ENCODE measurements at regions not wholly inside any gene's neighbourhood (a gene's known extent, or its start where the extent isn't known, plus 50 kb on each side); places are given as distances from the start of the nearest gene placed in this dataset.

DNA sequence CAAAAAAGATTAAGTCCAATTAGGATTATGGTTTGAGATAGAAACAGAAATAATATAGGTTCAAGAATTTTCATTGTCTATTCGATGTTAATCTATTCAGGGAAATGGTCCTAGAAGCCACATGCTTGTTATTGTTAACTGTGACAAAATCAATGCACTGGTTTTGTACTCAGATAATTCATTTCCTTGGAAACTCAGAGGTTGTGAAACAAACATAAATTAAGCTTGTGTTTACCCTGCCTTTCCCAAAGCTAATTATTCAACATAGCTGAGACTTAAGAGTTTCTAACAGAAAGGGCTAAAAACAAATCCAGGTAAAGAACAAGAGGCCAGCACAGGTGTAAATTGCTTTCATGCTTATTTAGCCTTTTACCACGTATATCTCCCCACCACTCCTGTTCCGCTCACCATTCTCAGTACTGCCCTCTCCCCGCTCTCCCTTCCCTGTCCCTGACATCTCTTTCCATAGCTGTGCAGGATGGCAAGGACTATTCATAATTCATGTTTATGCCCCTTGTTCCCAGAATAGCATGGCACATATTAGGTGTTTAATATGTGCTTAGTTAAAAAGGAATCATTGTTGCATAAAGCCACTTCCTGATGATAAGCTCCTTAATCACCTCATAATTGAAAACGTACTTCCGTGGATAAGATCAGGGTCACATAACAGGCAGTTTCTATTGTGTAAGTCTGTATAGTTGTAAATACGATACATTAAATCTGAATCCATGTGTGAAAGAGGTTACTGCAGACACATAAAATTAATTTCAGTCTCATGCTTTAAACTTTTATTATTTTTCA is 131.8 kb upstream of the USP15 start:
- no peaks in the 10 kb centered on the region for H4K20me1 ChIP-seq (replicated peaks; ENCODE audit: control insufficient read depth, insufficient read depth, low read length)

More for the DNA sequence above, 131.8 kb upstream of the USP15 start:
- Histone ChIP-seq H3K9me1 (ENCODE audit: control insufficient read depth, insufficient read depth, low read length) (no peaks in the 10 kb centered on the region), H3K9ac (ENCODE audit: insufficient read depth in 1 of 2, low read depth in 2 of 2, low read length in 2 of 2) (no peak overlapping the region), H3K4me1 (replicated peaks in 1 of 2; ENCODE audit: control insufficient read depth in 2 of 2, insufficient read depth in 2 of 2, low read length in 2 of 2) (peaks cover 0 to 4% of the 10 kb centered on the region in 2 experiments; a peak in 1 of 5 replicates), H3K27me3 (ENCODE audit: control insufficient read depth in 2 of 2, insufficient read depth in 2 of 2, low read length in 2 of 2) (no peaks in the 10 kb centered on the region), H3K79me2 (ENCODE audit: control insufficient read depth, insufficient read depth, low read length) (no peaks in the 10 kb centered on the region), H3K4me3 (no peak overlapping the region), H3K4me2 (ENCODE audit: insufficient read depth, low read length) (no peak overlapping the region), H3K36me3 (ENCODE audit: control insufficient read depth, insufficient read depth, low read length) (no peaks in the 10 kb centered on the region), H3K9me3 (replicated peaks; ENCODE audit: control insufficient read depth, insufficient read depth, low read depth, low read length) (no peaks in the 10 kb centered on the region), H3K27ac (ENCODE audit: extremely low read depth, low read depth, low read length) (no peak overlapping the region), H2AFZ (ENCODE audit: low read depth, low read length) (no peak overlapping the region)
- no peak for FAIRE-seq
- in situ Hi-C loops (cut with MboI) (no loop called here), intact Hi-C loops (cut with micrococcal nuclease) (loop anchor here (5.0 to 10.0 kb wide), 2 partner anchors 64 to 124 kb away; a partner anchor contains a TSS)
- ATAC-seq, result no peak
- no TSS peak for BruUV-seq (replicated peaks)
- 9% methylated on average over 7 of the region's 7 CpGs for WGBS (ENCODE audit: insufficient coverage, low coverage, missing lambda C conversion rate)
- no peak for DNase-seq (ENCODE audit: extremely low read depth in 1 of 4, low spot score in 3 of 4)
- CTCF ChIA-PET (ENCODE audit: low intra/inter-chr PET ratio), result no interaction called here
- POLR2A ChIA-PET, result no interaction called here
- TF ChIP-seq MYNN (IDR thresholded peaks at IDR 0.05), result no peak
- TF ChIP-seq MYNN (CRISPR knock-in tag; IDR thresholded peaks at IDR 0.05), result no peak
- no peak for TF ChIP-seq ZKSCAN8 (CRISPR knock-in tag; IDR thresholded peaks at IDR 0.05)
- TF ChIP-seq ZBTB34 (CRISPR knock-in tag; IDR thresholded peaks at IDR 0.05), result no peak
- no peak for TF ChIP-seq GATAD2A (IDR thresholded peaks at IDR 0.05)
- TF ChIP-seq ETV1 (tag; conservative IDR thresholded peaks at IDR 0.05; ENCODE audit: low read depth), result 0 out of 2 replicates have a peak, but pooled peaks have one; percentile 30
- no peak for TF ChIP-seq MTA2 (IDR thresholded peaks at IDR 0.05; ENCODE audit: low read depth)

Data from K562 (cell line).